SK-N-SH (cell line): ENCODE measurements at regions not wholly inside any gene's neighbourhood (a gene's known extent, or its start where the extent isn't known, plus 50 kb on each side); places are given as distances from the start of the nearest gene placed in this dataset.

Experiments used
- CTCF ChIA-PET: fragments of 300-600, 350-600 bp; formaldehyde crosslinking; extraction: SDS; loops from one replicate; lab custom pipeline; 2021; lab: Yijun Ruan, JAX
- POLR2A ChIA-PET: fragments of 350-600 bp; sonication (Branson Sonifier 250); formaldehyde crosslinking; extraction: SDS; loops from one replicate; lab custom pipeline; 2020; ENCODE audit warnings: antibody characterized with exemption, inconsistent platforms; lab: Yijun Ruan, JAX
- DNase-seq: peaks from one replicate; pipeline ENCODE4 v3.0.0; 2012
- H2AFZ ChIP-seq: fragments of 200-600 bp; sonication (generic); 2 replicates; pipeline ENCODE4 v1.8.1; 2016; ENCODE audit warnings: antibody characterized with exemption, mild to moderate bottlenecking, low read depth
- H3F3A ChIP-seq: fragments of 200-600 bp; sonication (generic); replicated peaks from 2 replicates; pipeline ENCODE3; 2016; ENCODE audit warnings: antibody characterized with exemption, mild to moderate bottlenecking; ENCODE audit not compliant: insufficient read depth
- H3K27ac ChIP-seq, 2 experiments: fragments of 200-500 bp in 1 of 2; fragments of 200-600 bp in 1 of 2; sonication (Bioruptor generic) in 1 of 2; sonication (generic), shearing (Covaris generic) in 1 of 2; 2 replicates each; pipeline versions ENCODE4 v1.5.1 to v1.6.1; 2014 to 2016; ENCODE audit warnings: low read depth in 2 of 2, inconsistent platforms in 1 of 2, low read length in 1 of 2, mild to moderate bottlenecking in 1 of 2, mixed read lengths in 1 of 2
- H3K27me3 ChIP-seq: fragments of 200-600 bp; sonication (generic), shearing (Covaris generic); 2 replicates; pipeline ENCODE4 v1.6.1; 2016; ENCODE audit warnings: mixed run types; ENCODE audit not compliant: insufficient read depth
- H3K36me3 ChIP-seq, 2 experiments: fragments of 200-500 bp in 1 of 2; fragments of 200-600 bp in 1 of 2; sonication (Bioruptor generic) in 1 of 2; sonication (generic) in 1 of 2; replicated peaks in 1 of 2; 2 replicates each; pipeline versions ENCODE3 to v1.5.1; 2014 to 2016; ENCODE audit warnings: low read length in 1 of 2, mild to moderate bottlenecking in 1 of 2; ENCODE audit not compliant: insufficient read depth in 2 of 2, control insufficient read depth in 1 of 2
- H3K4me1 ChIP-seq, 2 experiments: fragments of 200-500 bp in 1 of 2; fragments of 200-600 bp in 1 of 2; sonication (Bioruptor generic) in 1 of 2; sonication (generic), shearing (Covaris generic) in 1 of 2; 2 replicates each; pipeline versions ENCODE4 v1.5.1 to v1.6.1; 2014 to 2016; ENCODE audit warnings: low read depth in 1 of 2, low read length in 1 of 2, mixed run types in 1 of 2; ENCODE audit not compliant: insufficient read depth in 2 of 2, control insufficient read depth in 1 of 2
- H3K4me2 ChIP-seq: fragments of 200-600 bp; sonication (generic), shearing (Covaris generic); 2 replicates; pipeline ENCODE4 v1.6.1; 2017; ENCODE audit warnings: mixed run types
- H3K4me3 ChIP-seq, 2 experiments: fragments of 200-500 bp in 1 of 2; fragments of 200-600 bp in 1 of 2; sonication (Bioruptor generic) in 1 of 2; sonication (generic), shearing (Covaris generic) in 1 of 2; 2 replicates each; pipeline versions ENCODE4 v1.5.1 to v1.8.1; 2014 to 2016; ENCODE audit warnings: low read depth in 2 of 2, inconsistent platforms in 1 of 2, low read length in 1 of 2, mild to moderate bottlenecking in 1 of 2, mixed read lengths in 1 of 2, moderate library complexity in 1 of 2
- H3K79me2 ChIP-seq: fragments of 200-600 bp; sonication (generic); 2 replicates; pipeline ENCODE4 v1.8.1; 2017; ENCODE audit warnings: mild to moderate bottlenecking; ENCODE audit not compliant: insufficient read depth
- H3K9ac ChIP-seq: fragments of 200-600 bp; sonication (generic); 2 replicates; pipeline ENCODE4 v1.6.1; 2017; ENCODE audit warnings: mixed run types
- H3K9me2 ChIP-seq: fragments of 200-600 bp; sonication (generic); 2 replicates; pipeline ENCODE4 v1.6.1; 2017; ENCODE audit warnings: mixed run types
- H3K9me3 ChIP-seq: fragments of 200-600 bp; sonication (generic); 2 replicates; pipeline ENCODE4 v1.6.1; 2017; ENCODE audit warnings: mixed run types, mild to moderate bottlenecking, moderate library complexity
- H4K20me1 ChIP-seq: fragments of 200-600 bp; sonication (generic); 2 replicates; pipeline ENCODE4 v1.6.1; 2017; ENCODE audit warnings: mild to moderate bottlenecking, mixed run types; ENCODE audit not compliant: insufficient read depth
- CHD2 ChIP-seq: fragments of 150-350 bp; IDR thresholded peaks from 2 replicates; pipeline ENCODE4 v1.6.1; 2018; ENCODE audit warnings: low read length; ENCODE audit not compliant: partially characterized antibody
- ELF1 ChIP-seq: IDR thresholded peaks from 2 replicates; pipeline ENCODE4 v1.4.0; 2012
- EP300 ChIP-seq, 2 experiments: IDR thresholded peaks; 2 replicates each; pipeline versions ENCODE4 v1.4.0 to v1.6.1; 2012; ENCODE audit warnings: borderline replicate concordance in 1 of 2, low read depth in 1 of 2, low read length in 1 of 2
- FOXJ3 ChIP-seq: sonication (generic); formaldehyde crosslinking; IDR thresholded peaks from 2 replicates; pipeline ENCODE4 v1.5.1; 2020; ENCODE audit warnings: mild to moderate bottlenecking, missing genetic modification reagents
- MXI1 ChIP-seq: IDR thresholded peaks from 2 replicates; pipeline ENCODE4 v1.6.1; 2012; ENCODE audit warnings: mild to moderate bottlenecking, low read depth, low read length, improper control_type of control experiment
- NFIC ChIP-seq: IDR thresholded peaks from 2 replicates; pipeline ENCODE4 v1.4.0; 2012; ENCODE audit warnings: borderline replicate concordance
- NRF1 ChIP-seq: IDR thresholded peaks from 2 replicates; pipeline ENCODE4 v1.6.1; 2012; ENCODE audit warnings: low read depth, mild to moderate bottlenecking, low read length
- POLR2AphosphoS5 ChIP-seq: IDR thresholded peaks from 2 replicates; pipeline ENCODE4 v1.6.1; 2012; ENCODE audit warnings: low read depth, low read length
- SIN3A ChIP-seq: IDR thresholded peaks from 2 replicates; pipeline ENCODE4 v1.6.1; 2012; ENCODE audit warnings: low read depth, mild to moderate bottlenecking, low read length, moderate library complexity, borderline replicate concordance
- TAF1 ChIP-seq: IDR thresholded peaks from 2 replicates; pipeline ENCODE4 v1.6.1; 2012; ENCODE audit warnings: low read depth, mild to moderate bottlenecking, low read length, moderate library complexity, borderline replicate concordance
- TCF12 ChIP-seq: IDR thresholded peaks from 2 replicates; pipeline ENCODE4 v1.4.0; 2012
- WGBS: methylation state at CpG from one replicate; pipeline ENCODE4 v1.1.6; 2017; ENCODE audit warnings: low lambda C conversion rate; 5-methylcytosine and 5-hydroxymethylcytosine counted together
- TF ChIP-seq, protein P1 (sequence below): IDR thresholded peaks from 2 replicates; pipeline ENCODE4 v1.4.0; 2012; ENCODE audit warnings: low read depth, borderline replicate concordance
- TF ChIP-seq, protein P2 (sequence below): IDR thresholded peaks from 2 replicates; pipeline ENCODE4 v1.4.0; 2012; ENCODE audit warnings: low read depth, borderline replicate concordance
- TF ChIP-seq, protein P3 (sequence below): fragments of 150-350 bp; IDR thresholded peaks from 2 replicates; pipeline ENCODE4 v1.6.1; 2017; ENCODE audit warnings: antibody characterized with exemption, low read length, low read depth, borderline replicate concordance
- TF ChIP-seq, protein P4 (sequence below): fragments of 150-350 bp; IDR thresholded peaks from 2 replicates; pipeline ENCODE4 v1.6.1; 2016; ENCODE audit warnings: mild to moderate bottlenecking, low read depth, low read length
- TF ChIP-seq, protein P5 (sequence below): IDR thresholded peaks from 2 replicates; pipeline ENCODE4 v1.4.0; 2012; ENCODE audit warnings: low read depth
- TF ChIP-seq, protein P6 (sequence below): IDR thresholded peaks from 2 replicates; pipeline ENCODE4 v1.6.1; 2012; ENCODE audit warnings: mild to moderate bottlenecking, low read depth, low read length, moderate library complexity

DNA sequence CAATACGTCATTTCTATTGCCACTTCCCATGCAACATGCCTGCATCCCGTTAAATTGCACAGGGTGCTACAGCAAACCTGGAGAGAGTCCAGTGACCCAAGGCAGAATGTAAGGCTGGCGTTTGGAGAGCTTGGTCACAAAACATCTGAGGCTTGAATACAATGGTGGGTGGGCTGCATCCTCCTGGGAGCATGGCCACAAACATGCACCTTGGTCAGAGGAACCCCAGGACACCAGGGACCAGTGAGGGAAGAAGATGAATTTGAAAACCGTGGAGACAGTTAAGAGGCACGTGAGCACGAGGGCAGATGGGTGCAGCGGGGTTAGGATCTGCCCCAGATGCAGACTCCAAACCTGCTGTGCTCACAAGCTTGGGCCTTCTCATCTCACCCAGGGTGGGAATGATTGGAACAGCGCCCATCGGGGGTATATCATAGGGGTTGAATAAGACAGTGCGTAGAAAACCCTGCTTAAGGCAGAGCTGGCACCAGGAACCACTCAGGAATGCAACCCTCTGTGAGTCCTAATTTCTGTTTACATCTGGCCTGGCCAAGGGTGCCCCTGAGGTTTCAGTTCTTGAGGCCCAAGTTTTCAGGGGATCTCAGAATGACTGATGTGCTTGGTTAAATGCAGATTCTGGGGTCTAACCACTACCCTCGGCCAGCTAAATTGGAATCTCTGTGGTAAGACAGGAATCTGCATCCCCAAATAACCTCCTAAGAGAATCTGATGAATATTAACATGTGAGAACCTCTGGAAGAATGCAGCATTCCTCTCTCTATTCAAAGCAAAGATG, 97.2 kb downstream of the ARL4C start (continued):
- TF ChIP-seq, protein P1, sequence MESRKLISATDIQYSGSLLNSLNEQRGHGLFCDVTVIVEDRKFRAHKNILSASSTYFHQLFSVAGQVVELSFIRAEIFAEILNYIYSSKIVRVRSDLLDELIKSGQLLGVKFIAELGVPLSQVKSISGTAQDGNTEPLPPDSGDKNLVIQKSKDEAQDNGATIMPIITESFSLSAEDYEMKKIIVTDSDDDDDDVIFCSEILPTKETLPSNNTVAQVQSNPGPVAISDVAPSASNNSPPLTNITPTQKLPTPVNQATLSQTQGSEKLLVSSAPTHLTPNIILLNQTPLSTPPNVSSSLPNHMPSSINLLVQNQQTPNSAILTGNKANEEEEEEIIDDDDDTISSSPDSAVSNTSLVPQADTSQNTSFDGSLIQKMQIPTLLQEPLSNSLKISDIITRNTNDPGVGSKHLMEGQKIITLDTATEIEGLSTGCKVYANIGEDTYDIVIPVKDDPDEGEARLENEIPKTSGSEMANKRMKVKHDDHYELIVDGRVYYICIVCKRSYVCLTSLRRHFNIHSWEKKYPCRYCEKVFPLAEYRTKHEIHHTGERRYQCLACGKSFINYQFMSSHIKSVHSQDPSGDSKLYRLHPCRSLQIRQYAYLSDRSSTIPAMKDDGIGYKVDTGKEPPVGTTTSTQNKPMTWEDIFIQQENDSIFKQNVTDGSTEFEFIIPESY = no peak
- no peak for TF ChIP-seq CHD2
- TF ChIP-seq MXI1 = no peak
- TF ChIP-seq NRF1 = no peak
- TF ChIP-seq, all 33 proteins: peak for 0

DNA sequence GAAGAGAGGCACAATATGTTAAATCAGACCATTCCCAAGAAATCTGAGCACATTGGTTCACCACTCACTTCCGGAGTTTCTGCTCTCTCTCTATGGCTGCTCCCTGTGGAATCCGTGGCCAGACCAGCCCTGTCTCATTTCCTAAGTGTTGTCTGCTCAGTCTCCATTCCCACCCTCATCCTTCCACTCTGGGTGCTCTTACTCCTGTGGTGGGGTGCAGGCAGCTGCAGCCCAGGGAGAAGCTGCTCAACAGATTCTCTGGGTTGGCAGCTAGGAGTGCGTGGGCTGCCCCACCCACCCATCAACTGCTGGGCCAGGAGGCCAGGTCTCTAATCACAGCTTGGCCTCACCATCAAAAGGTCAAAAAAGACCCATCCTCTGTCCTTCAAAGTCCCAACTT, 98.3 kb downstream of the ARL4C start:
- Histone ChIP-seq H3F3A (no peaks in the 10 kb centered on the region), H3K27ac (no peak overlapping the region), H3K9ac (no peak overlapping the region), H4K20me1 (no peaks in the 10 kb centered on the region), H3K27me3 (no peaks in the 10 kb centered on the region), H3K36me3 (no peaks in the 10 kb centered on the region), H3K9me3 (no peaks in the 10 kb centered on the region), H3K79me2 (no peaks in the 10 kb centered on the region), H3K4me1 (peaks cover 0 to 16% of the 10 kb centered on the region in 2 experiments; a peak in 1 of 4 replicates), H2AFZ (no peak overlapping the region), H3K4me3 (no peak overlapping the region), H3K9me2 (no peaks in the 10 kb centered on the region), H3K4me2 (no peak overlapping the region)
- TF ChIP-seq, protein P2, sequence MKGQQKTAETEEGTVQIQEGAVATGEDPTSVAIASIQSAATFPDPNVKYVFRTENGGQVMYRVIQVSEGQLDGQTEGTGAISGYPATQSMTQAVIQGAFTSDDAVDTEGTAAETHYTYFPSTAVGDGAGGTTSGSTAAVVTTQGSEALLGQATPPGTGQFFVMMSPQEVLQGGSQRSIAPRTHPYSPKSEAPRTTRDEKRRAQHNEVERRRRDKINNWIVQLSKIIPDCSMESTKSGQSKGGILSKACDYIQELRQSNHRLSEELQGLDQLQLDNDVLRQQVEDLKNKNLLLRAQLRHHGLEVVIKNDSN = no peak
- TF ChIP-seq FOXJ3 (CRISPR knock-in tag) (no peak), TCF12 (no peak), EP300 (IDR thresholded peaks at IDR 0.05; ENCODE audit: borderline replicate concordance in 1 of 2, low read depth in 1 of 2, low read length in 1 of 2) (no peak), TAF1 (no peak), NRF1 (no peak), SIN3A (no peak), NFIC (no peak), POLR2AphosphoS5 (no peak), ELF1 (no peak), MXI1 (no peak)
- TF ChIP-seq, protein P3, sequence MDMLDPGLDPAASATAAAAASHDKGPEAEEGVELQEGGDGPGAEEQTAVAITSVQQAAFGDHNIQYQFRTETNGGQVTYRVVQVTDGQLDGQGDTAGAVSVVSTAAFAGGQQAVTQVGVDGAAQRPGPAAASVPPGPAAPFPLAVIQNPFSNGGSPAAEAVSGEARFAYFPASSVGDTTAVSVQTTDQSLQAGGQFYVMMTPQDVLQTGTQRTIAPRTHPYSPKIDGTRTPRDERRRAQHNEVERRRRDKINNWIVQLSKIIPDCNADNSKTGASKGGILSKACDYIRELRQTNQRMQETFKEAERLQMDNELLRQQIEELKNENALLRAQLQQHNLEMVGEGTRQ = no peak
- TF ChIP-seq, protein P4, sequence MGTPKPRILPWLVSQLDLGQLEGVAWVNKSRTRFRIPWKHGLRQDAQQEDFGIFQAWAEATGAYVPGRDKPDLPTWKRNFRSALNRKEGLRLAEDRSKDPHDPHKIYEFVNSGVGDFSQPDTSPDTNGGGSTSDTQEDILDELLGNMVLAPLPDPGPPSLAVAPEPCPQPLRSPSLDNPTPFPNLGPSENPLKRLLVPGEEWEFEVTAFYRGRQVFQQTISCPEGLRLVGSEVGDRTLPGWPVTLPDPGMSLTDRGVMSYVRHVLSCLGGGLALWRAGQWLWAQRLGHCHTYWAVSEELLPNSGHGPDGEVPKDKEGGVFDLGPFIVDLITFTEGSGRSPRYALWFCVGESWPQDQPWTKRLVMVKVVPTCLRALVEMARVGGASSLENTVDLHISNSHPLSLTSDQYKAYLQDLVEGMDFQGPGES = no peak
- TF ChIP-seq, protein P5, sequence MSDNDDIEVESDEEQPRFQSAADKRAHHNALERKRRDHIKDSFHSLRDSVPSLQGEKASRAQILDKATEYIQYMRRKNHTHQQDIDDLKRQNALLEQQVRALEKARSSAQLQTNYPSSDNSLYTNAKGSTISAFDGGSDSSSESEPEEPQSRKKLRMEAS = no peak
- TF ChIP-seq, protein P6, sequence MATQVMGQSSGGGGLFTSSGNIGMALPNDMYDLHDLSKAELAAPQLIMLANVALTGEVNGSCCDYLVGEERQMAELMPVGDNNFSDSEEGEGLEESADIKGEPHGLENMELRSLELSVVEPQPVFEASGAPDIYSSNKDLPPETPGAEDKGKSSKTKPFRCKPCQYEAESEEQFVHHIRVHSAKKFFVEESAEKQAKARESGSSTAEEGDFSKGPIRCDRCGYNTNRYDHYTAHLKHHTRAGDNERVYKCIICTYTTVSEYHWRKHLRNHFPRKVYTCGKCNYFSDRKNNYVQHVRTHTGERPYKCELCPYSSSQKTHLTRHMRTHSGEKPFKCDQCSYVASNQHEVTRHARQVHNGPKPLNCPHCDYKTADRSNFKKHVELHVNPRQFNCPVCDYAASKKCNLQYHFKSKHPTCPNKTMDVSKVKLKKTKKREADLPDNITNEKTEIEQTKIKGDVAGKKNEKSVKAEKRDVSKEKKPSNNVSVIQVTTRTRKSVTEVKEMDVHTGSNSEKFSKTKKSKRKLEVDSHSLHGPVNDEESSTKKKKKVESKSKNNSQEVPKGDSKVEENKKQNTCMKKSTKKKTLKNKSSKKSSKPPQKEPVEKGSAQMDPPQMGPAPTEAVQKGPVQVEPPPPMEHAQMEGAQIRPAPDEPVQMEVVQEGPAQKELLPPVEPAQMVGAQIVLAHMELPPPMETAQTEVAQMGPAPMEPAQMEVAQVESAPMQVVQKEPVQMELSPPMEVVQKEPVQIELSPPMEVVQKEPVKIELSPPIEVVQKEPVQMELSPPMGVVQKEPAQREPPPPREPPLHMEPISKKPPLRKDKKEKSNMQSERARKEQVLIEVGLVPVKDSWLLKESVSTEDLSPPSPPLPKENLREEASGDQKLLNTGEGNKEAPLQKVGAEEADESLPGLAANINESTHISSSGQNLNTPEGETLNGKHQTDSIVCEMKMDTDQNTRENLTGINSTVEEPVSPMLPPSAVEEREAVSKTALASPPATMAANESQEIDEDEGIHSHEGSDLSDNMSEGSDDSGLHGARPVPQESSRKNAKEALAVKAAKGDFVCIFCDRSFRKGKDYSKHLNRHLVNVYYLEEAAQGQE = no peak
- 80% methylated on average over 3 of the region's 3 CpGs for WGBS
- CTCF ChIA-PET = no interaction called here
- POLR2A ChIA-PET = no interaction called here
- DNase-seq = no peak
